DOHH2 (cell line): ENCODE measurements at regions not wholly inside any gene's neighbourhood (a gene's known extent, or its start where the extent isn't known, plus 50 kb on each side); places are given as distances from the start of the nearest gene placed in this dataset.
"Not testable (repeated sequence)": the region's sequence is repeated elsewhere in the genome, so short reads cannot be mapped to it uniquely, and the experiment has no call there.

Experiments
- H3F3A ChIP-seq: fragments of 200-600 bp; sonication (generic), shearing (Covaris generic); 2 replicates; pipeline ENCODE4 v1.6.0; 2016; ENCODE audit warnings: antibody characterized with exemption, mild to moderate bottlenecking; ENCODE audit not compliant: control insufficient read depth, insufficient read depth
- H3K27ac ChIP-seq: fragments of 200-600 bp; sonication (generic); 2 replicates; pipeline ENCODE4 v1.5.1; 2014; ENCODE audit warnings: low read depth, mild to moderate bottlenecking, low read length, moderate library complexity
- H3K27me3 ChIP-seq: fragments of 200-600 bp; sonication (generic); 2 replicates; pipeline ENCODE4 v1.6.1; 2014; ENCODE audit warnings: mild to moderate bottlenecking, low read length, mixed read lengths; ENCODE audit not compliant: control insufficient read depth
- H3K36me3 ChIP-seq: fragments of 200-600 bp; sonication (generic); 2 replicates; pipeline ENCODE4 v1.6.1; 2014; ENCODE audit warnings: mild to moderate bottlenecking, low read length, moderate library complexity, mixed read lengths; ENCODE audit not compliant: control insufficient read depth
- H3K4me1 ChIP-seq: fragments of 200-600 bp; sonication (generic); 2 replicates; pipeline ENCODE4 v1.6.1; 2014; ENCODE audit warnings: mild to moderate bottlenecking, low read length, mixed read lengths; ENCODE audit not compliant: control insufficient read depth
- H3K4me2 ChIP-seq: fragments of 200-600 bp; sonication (generic); 2 replicates; pipeline ENCODE4 v1.6.0; 2014; ENCODE audit warnings: mild to moderate bottlenecking, low read length, moderate library complexity
- H3K4me3 ChIP-seq: fragments of 200-600 bp; sonication (generic); 2 replicates; pipeline ENCODE4 v1.5.1; 2014; ENCODE audit warnings: mild to moderate bottlenecking, low read length, mixed read lengths
- H3K79me2 ChIP-seq: fragments of 200-600 bp; sonication (generic); 2 replicates; pipeline ENCODE4 v1.6.1; 2014; ENCODE audit warnings: mild to moderate bottlenecking, low read length, mixed read lengths; ENCODE audit not compliant: control insufficient read depth
- H3K9me2 ChIP-seq: fragments of 200-600 bp; sonication (generic); replicated peaks from 2 replicates; pipeline ENCODE4 v1.6.1; 2014; ENCODE audit warnings: mild to moderate bottlenecking, low read length, mixed read lengths; ENCODE audit not compliant: control insufficient read depth
- H3K9me3 ChIP-seq: fragments of 200-600 bp; sonication (generic); 2 replicates; pipeline ENCODE4 v1.6.1; 2014; ENCODE audit warnings: antibody characterized with exemption, low read length, mixed read lengths; ENCODE audit not compliant: control insufficient read depth, insufficient read depth
- H4K20me1 ChIP-seq: fragments of 200-600 bp; sonication (generic); 2 replicates; pipeline ENCODE4 v1.6.0; 2014; ENCODE audit warnings: low read depth, mild to moderate bottlenecking, antibody characterized with exemption, low read length, moderate library complexity; ENCODE audit not compliant: control insufficient read depth, insufficient read depth
- EZH2phosphoT487 ChIP-seq: fragments of 200-600 bp; sonication (generic); IDR thresholded peaks from 2 replicates; pipeline ENCODE4 v1.6.1; 2017; ENCODE audit warnings: borderline replicate concordance, mild to moderate bottlenecking, antibody characterized with exemption, low read length, moderate library complexity, mixed read lengths
- TF ChIP-seq, protein P1 (sequence below): fragments of 200-600 bp; sonication (generic); IDR thresholded peaks from one replicate; pipeline ENCODE4 v1.5.1; 2014; ENCODE audit warnings: antibody characterized with exemption, mild to moderate bottlenecking, low read depth, low read length; ENCODE audit not compliant: poor library complexity, severe bottlenecking

DNA sequence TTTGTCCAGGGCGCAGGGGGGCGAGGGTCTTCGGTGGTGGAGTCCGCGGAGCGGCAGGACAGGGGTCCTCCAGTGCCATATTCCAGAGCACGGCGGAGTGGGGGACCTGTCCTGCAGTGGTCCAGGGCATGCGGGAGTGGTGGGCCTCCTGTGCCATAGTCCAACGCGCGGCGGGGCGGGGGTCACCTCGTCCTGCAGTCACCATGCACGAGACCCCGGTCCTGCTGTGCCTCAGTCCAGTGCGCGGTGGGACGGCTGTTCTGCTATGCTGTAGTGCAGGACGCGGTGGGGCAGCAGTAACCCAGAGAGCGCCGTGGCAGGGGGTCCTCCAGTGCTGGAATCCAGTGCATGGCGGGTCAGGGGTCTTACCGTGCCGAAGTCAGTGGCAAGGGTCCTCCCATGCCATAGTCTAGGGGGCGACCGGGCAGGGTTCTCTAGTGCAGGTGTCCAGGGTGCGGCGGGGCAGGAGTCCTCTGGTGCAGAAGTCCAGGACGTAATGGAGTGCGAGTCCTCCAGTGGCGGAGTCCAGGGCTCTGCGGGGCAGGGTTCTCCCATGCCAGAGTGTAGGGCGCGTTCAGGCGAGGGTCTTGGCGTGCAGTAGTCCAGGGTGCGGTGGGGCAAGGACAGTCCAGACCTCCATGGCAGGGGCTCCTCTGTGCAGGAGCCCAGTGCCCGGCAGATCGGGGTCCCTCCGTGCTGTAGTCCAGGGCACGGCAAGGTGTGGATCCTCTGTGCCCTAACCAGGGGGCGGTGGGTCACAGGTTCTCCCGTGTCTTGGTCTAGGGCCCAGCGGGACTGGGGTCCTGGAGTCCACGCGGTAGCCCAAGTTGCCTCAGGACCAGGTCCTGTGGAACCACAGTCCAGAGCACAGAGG, 130.4 kb downstream of the CCDC74A start:
- no peaks in the 10 kb centered on the region for H3K9me2 ChIP-seq
- no peaks in the 10 kb centered on the region for H3K79me2 ChIP-seq
- no peaks in the 10 kb centered on the region for H4K20me1 ChIP-seq
- no peak overlapping the region for H3K4me2 ChIP-seq
- H3K27ac ChIP-seq, result no peak overlapping the region
- H3K36me3 ChIP-seq, result no peaks in the 10 kb centered on the region
- H3K27me3 ChIP-seq, result no peaks in the 10 kb centered on the region
- no peak for TF ChIP-seq EZH2phosphoT487
- TF ChIP-seq, protein P1, sequence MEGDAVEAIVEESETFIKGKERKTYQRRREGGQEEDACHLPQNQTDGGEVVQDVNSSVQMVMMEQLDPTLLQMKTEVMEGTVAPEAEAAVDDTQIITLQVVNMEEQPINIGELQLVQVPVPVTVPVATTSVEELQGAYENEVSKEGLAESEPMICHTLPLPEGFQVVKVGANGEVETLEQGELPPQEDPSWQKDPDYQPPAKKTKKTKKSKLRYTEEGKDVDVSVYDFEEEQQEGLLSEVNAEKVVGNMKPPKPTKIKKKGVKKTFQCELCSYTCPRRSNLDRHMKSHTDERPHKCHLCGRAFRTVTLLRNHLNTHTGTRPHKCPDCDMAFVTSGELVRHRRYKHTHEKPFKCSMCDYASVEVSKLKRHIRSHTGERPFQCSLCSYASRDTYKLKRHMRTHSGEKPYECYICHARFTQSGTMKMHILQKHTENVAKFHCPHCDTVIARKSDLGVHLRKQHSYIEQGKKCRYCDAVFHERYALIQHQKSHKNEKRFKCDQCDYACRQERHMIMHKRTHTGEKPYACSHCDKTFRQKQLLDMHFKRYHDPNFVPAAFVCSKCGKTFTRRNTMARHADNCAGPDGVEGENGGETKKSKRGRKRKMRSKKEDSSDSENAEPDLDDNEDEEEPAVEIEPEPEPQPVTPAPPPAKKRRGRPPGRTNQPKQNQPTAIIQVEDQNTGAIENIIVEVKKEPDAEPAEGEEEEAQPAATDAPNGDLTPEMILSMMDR, result no peak
- no peaks in the 10 kb centered on the region for H3K9me3 ChIP-seq
- H3K4me3 ChIP-seq, result no peak overlapping the region
- no peaks in the 10 kb centered on the region for H3F3A ChIP-seq
- H3K4me1 ChIP-seq, result peaks cover 36% of the 10 kb centered on the region

GRCh38 chr2:131658769-131659131, 131.1 kb downstream of the CCDC74A start:
- Histone ChIP-seq H3K79me2 (no peaks in the 10 kb centered on the region), H4K20me1 (no peaks in the 10 kb centered on the region)
- TF ChIP-seq EZH2phosphoT487, result no peak
- TF ChIP-seq, protein P1, result no peak

GRCh38 chr2:131659168-131659572, 131.5 kb downstream of the CCDC74A start:
- Histone ChIP-seq H3K4me2 (no peak overlapping the region), H4K20me1 (no peaks in the 10 kb centered on the region), H3K27ac (no peak overlapping the region), H3K4me1 (peaks cover 41% of the 10 kb centered on the region), H3F3A (no peaks in the 10 kb centered on the region), H3K36me3 (no peaks in the 10 kb centered on the region), H3K4me3 (no peak overlapping the region), H3K79me2 (no peaks in the 10 kb centered on the region), H3K9me3 (no peaks in the 10 kb centered on the region), H3K27me3 (no peaks in the 10 kb centered on the region), H3K9me2 (no peaks in the 10 kb centered on the region)
- no peak for TF ChIP-seq EZH2phosphoT487
- TF ChIP-seq, protein P1, result no peak

More at GRCh38 chr2:131658769-131659131, 131.1 kb downstream of the CCDC74A start:
- Histone ChIP-seq H3K4me3 (no peak overlapping the region), H3K27ac (no peak overlapping the region), H3K4me1 (peaks cover 39% of the 10 kb centered on the region), H3K4me2 (no peak overlapping the region), H3K9me3 (no peaks in the 10 kb centered on the region), H3K36me3 (no peaks in the 10 kb centered on the region), H3K9me2 (no peaks in the 10 kb centered on the region), H3K27me3 (no peaks in the 10 kb centered on the region), H3F3A (no peaks in the 10 kb centered on the region)

- H4K20me1 ChIP-seq, H3K4me3 ChIP-seq, H3K9me3 ChIP-seq, H3K79me2 ChIP-seq, H3K27ac ChIP-seq, H3K4me2 ChIP-seq, H3K27me3 ChIP-seq, H3F3A ChIP-seq, H3K36me3 ChIP-seq, H3K9me2 ChIP-seq: not testable (repeated sequence)
- H3K4me1 ChIP-seq, result peaks cover 46% of the 10 kb centered on the region
Measured at GRCh38 chr2:131661101-131661782, 133.6 kb downstream of the CCDC74A start.

GRCh38 chr2:131661884-131662535, 134.3 kb downstream of the CCDC74A start:
- H3K36me3 ChIP-seq, H3K4me3 ChIP-seq, H3K79me2 ChIP-seq, H3K27ac ChIP-seq, H3F3A ChIP-seq, H3K27me3 ChIP-seq, H3K4me2 ChIP-seq, H3K9me3 ChIP-seq, H3K9me2 ChIP-seq, H4K20me1 ChIP-seq: not testable (repeated sequence)
- peaks cover 54% of the 10 kb centered on the region for H3K4me1 ChIP-seq
